GM10266 (cell line): ENCODE measurements at regions not wholly inside any gene's neighbourhood (a gene's known extent, or its start where the extent isn't known, plus 50 kb on each side); places are given as distances from the start of the nearest gene placed in this dataset.
"Not testable (repeated sequence)": the region's sequence is repeated elsewhere in the genome, so short reads cannot be mapped to it uniquely, and the experiment has no call there.

Source experiments
- DNase-seq: peaks from one replicate; pipeline ENCODE4 v3.0.0; 2012; ENCODE audit errors: extremely low spot score
- TF ChIP-seq, protein P1 (sequence below): IDR thresholded peaks from 2 replicates; pipeline ENCODE4 v1.5.1; 2012; ENCODE audit warnings: mild to moderate bottlenecking, low read depth; ENCODE audit not compliant: control insufficient read depth, insufficient read depth; ENCODE audit errors: missing control alignments

- no peak for DNase-seq
- TF ChIP-seq, protein P1, sequence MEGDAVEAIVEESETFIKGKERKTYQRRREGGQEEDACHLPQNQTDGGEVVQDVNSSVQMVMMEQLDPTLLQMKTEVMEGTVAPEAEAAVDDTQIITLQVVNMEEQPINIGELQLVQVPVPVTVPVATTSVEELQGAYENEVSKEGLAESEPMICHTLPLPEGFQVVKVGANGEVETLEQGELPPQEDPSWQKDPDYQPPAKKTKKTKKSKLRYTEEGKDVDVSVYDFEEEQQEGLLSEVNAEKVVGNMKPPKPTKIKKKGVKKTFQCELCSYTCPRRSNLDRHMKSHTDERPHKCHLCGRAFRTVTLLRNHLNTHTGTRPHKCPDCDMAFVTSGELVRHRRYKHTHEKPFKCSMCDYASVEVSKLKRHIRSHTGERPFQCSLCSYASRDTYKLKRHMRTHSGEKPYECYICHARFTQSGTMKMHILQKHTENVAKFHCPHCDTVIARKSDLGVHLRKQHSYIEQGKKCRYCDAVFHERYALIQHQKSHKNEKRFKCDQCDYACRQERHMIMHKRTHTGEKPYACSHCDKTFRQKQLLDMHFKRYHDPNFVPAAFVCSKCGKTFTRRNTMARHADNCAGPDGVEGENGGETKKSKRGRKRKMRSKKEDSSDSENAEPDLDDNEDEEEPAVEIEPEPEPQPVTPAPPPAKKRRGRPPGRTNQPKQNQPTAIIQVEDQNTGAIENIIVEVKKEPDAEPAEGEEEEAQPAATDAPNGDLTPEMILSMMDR, result no peak
These were observed 140.3 kb upstream of the RAG2 start for GRCh38 chr11:36738292-36738861.

GRCh38 chr11:36736103-36736502, 138.1 kb upstream of the RAG2 start:
- no peak for DNase-seq
- TF ChIP-seq, protein P1, result no peak

GRCh38 chr11:36733721-36734120, 135.7 kb upstream of the RAG2 start:
- DNase-seq, result not testable (repeated sequence)

DNA sequence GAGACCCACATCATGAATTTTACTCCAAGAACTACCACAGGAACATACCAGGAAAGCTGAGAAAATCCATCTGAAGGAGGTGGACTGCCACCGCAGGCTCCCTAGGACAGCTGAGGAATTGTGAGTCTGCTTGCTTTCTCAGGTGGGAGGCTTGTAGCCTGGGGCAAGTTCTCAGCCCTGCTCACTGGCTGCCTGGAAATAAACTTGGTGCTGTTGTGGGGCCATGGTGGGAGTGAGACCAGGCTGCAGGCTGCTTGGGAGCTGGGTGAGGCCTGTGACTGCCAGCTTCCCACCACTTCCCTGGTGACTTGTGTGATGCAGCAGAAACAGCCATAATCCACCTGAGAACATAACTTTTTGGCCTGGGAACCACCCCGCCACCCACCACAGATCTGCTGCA, 132.7 kb upstream of the RAG2 start:
- TF ChIP-seq, protein P1, result no peak
- DNase-seq, result no peak

- TF ChIP-seq, protein P1, result no peak
- no peak for DNase-seq
These were observed 131.8 kb upstream of the RAG2 start for GRCh38 chr11:36729825-36730224.

GRCh38 chr11:36726420-36726819, 128.4 kb upstream of the RAG2 start:
- TF ChIP-seq, protein P1, result no peak
- no peak for DNase-seq

- peak; percentile 15 for DNase-seq
These were observed 126.8 kb upstream of the RAG2 start for GRCh38 chr11:36724742-36725385.

GRCh38 chr11:36722421-36722820, 124.4 kb upstream of the RAG2 start:
- TF ChIP-seq, protein P1, result no peak
- DNase-seq, result no peak

More at GRCh38 chr11:36724742-36725385, 126.8 kb upstream of the RAG2 start:
- TF ChIP-seq, protein P1, result no peak
